HG03460 (cell line): ENCODE measurements at regions not wholly inside any gene's neighbourhood (a gene's known extent, or its start where the extent isn't known, plus 50 kb on each side); places are given as distances from the start of the nearest gene placed in this dataset.
"Not testable (repeated sequence)": the region's sequence is repeated elsewhere in the genome, so short reads cannot be mapped to it uniquely, and the experiment has no call there.

Source experiments
- ATAC-seq: cut with Tn5 transposase; IDR thresholded peaks from one replicate; pipeline ENCODE4 v1.9.1; 2021; ENCODE audit not compliant: unreplicated experiment

DNA sequence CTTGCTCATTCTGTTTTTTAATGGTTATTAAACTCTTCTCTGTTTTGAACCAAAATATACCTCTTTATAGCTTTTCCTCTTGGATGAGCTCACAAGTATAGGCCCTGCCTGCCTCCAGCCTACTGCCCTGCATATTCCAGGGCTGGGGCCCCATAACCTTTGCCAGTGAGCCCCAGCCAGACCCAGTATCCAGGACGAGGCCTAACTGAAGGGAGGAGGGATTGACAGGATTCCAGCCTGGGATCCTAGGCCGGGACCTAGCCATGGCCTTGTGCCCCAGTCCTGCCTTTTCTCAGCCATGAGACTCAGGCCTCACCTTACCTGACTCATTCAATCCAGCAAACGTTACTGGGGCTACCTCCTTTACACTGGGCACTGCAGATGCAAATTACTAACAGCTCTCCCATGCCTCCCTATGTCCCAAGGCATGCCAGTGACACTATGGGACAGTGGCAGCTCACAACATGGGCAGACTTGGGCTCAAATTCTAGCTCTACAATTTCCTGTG, 159.2 kb downstream of the DDX1 start:
- ATAC-seq, result no peak

DNA sequence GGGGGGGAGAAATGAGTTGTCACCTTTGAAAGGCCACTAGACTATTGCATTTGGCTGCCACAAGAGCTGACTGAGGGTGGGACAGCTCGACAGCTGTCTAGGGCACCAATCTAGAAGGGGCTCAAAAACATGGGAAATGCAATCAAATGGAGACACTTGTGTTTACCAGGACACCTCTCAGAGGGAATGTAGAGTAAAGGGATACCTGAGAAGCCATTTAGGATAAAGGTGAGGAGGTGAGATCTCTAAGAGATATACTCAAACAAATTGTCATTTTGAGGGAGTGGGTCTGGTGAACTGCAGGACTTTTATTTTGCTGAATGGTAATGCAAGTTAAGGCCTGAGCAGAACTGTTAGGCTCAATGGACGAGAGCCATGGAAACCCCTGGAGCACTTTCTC, 159.8 kb downstream of the DDX1 start:
- no peak for ATAC-seq

DNA sequence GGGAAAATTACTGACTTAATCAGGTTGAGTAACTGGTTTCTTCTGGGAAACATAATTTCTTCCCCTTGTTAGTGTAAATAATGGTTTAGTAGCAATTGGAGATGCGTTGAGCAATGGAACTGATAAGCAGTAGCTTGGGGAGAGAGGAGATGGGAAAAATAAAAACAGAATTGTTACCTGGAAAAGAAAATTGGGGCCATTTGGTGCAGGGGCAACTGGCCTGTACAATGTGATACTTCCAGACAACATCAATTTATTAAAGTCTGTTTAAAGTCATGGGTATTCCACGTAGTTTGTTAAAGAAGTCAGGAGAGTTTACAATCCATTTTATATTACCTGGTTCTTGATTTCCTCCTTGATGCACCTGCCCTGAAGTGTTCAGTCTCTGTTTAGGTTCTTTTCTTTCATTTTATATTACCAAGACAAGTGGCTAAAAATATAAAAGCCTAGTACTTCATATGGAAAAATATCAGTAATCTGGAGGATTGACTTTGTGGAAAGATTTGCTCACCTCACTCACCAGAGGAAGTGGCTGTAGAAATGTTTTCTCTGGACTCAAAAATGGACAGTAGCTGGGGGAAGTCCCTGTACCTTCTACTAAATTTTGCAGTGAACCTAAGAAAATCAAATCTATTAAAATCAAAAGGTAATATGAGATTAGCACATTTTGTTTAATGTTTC, 161.0 kb downstream of the DDX1 start:
- no peak for ATAC-seq

DNA sequence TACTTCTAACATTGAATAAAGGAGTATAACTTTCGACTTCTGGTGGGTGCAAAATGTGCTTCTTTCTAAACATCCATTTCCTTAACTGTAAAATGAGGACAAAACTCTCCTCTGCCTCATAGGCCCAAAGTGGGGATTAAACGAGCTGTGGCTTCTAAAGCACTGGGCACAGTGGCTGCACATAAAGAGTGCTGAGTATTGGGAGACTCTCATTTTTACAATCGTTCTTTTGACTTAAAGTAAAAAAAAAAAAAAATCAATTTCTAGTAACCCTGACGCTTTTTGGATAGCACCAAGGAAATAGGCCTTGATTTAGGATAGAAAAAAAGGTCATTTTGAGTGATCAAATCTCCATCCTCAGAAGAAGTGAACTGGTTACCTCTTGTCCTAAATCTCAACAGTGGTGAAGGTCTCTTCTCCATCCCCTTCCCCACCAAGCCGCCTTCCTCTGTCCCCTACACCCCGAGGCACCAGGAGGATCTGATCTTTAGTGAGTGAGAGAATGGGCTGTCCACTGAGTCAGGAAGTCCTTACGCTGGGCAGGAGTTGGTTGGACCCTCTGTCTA, 161.6 kb downstream of the DDX1 start:
- no peak for ATAC-seq

DNA sequence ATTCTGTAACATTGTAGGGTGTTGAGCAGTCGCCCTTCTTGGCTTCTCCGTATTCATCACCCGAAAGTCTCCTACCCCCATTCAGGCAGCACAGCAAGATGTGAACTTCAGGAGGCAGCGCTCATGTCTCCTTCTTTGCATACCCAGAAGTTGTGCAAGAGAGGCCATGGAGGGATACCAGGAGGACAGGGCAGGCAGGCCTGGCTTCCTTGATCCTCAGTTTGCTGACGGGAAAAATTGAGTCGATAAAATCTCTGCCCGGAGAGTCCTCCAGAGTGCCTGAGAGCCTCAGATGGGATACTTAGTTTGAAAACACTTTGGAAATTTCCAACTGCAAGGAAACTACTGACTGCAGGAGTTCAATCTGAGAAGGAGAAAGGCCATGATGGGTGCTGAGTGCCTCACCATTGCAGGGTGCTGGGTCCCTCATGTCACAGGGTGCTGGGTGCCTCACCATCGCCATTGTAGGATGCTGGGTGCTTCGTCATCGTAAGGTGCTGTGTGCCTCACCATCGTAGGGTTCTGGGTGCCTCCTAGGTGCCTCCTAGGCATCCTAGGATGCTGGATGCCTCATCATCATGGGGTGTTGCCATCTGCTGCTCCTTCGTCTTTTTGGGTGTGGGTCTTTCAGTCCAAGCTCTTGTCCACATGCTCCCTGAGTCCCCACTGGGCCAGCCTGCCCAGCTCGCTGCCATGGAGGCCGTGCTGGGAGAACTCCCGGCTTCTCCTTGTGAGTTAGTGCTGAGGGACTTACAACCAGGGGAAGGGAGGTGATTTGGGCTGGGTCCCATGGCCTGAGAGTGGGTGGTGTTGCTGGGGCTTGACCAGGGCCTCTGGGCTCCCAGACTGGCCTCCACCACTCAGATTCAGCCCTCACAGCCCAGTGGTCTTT, 162.4 kb downstream of the DDX1 start:
- ATAC-seq, result no peak

DNA sequence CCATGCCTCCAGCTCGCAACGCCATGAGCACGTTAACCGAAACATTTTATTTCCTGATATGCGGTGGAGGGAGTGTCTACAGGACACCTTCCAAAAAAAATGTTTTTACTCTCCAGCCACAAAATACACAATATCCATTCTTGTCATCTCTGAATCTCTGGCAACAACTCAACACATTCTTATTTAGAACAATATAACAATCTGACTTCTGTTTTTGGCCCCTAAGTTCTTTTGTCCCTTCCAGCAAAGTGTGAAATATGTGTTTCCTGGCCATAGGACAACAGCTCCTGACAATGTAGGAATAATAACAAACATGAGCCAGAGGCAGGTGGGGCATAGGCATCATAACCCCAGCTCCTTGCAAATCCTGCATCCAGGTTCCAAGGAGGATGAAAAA, 163.0 kb downstream of the DDX1 start:
- no peak for ATAC-seq

DNA sequence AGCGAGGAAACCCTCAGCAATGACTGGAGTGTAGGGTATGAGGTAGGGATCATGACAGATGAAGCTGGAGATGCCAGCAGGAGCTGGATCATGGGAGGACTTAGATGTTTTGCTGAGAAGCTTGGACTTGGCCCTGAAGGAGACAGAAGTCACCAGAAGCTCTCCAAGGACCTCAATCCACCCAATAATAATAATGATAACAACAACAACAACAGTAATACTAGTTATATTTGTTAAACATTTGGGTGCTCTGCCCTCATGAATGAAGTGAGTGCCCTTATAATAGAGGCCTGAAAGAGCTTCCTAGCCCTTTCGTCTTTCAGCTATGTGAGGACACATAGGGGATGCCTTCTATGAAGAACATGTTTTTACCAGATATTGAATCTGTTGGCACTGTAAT, 163.9 kb downstream of the DDX1 start:
- ATAC-seq, result no peak

DNA sequence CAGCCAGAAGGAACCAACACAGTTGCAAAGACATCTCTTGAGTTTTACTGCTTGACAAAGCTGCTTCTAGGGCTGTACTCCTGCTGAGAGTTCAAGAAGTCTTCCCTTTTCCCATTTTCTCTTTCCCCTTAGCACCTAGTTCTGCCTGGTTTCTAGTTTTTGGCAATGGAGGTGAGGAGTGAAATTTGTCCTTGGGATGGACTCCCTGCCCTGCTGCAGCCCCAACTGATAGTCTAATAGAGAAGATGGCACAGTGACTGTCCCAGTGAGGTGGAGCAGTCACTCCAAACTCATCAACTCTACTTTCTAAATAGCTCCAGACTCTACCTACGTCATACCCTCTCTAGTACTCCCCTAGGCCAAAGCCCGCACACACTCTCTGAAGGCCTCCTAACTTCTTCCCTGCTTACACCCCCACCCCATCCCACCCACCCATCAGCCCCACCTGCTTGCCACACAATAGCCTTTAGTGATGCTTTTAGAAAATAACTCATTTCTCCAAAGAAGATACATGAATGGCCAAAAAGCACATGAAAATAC, 164.4 kb downstream of the DDX1 start:
- ATAC-seq, result no peak

DNA sequence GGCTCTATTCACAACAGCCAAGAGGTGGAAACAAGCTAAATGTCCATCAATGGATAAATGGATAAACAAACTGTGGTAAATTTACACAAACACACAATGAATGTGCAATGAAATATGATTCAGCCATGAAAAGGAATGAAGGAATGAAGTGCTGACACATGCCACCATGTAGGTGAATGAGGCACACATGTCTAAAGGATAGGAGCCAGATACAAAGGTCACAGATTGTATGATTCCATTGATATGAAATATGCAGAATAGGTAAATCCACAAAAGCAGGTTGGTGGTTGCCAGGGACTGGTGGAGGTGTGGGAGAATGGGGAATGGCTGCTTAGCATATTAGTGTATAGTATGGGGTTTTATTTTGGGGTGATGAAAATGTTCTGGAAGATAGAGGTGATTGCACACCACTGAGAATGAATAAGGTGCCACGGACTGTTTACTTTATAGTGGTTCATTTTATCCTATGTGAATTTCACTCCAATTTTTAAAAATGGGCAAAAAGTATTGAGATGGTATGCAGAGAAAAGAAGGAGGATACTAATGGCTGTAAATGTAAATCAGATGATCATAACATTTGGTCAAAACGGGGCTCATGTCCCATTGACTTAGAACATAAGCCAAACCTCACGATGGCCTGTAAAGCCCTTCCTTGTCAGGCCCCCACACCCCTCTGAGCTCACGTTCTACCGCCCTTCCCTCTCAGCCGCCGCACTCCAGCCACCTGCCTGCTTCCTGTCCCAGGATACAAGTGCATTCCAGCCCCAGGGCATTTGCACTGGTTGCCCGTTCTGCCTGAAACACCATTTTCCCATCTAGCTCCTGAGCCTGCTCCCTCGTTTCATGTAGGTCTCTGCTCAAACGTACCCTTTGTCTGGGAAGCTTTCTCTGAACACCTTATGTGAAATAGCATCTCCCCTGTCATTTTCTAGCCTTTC, 165.5 kb downstream of the DDX1 start:
- ATAC-seq, result no peak

DNA sequence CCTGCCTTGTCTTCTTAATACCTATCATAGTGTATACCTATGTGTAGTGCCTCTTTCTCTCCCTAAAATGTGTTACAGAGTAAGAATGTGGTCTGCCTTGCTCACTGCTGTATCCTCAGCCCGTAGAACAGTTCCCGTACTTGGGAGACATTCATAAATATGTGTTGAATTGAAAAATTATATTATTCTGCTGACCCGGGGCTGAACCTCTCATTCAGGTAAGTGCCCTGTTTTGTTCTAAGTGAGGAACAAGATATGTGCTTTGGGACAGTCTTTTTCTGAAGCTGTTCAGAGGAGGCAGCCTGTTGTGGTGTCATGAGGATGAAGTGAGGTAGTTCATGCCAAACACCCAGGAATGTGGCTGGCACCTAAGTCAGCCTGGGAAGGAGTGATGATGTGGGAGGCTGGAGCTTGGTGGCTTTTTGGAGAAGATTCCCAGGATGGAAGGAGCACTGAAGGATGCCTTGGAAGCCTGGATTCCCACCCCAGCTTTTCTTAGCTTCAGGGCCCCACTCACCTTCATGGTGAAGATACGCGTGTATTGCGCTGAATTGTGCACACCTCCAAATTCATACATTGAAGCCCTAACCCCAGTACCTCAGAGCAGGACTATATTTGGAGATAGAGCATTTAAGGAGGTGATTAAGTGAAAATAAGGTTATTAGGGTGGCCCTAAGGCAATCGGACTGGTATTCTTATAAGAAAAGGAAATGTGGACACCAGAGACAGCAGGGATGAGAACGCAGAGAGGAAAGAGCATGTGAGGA, 166.3 kb downstream of the DDX1 start:
- no peak for ATAC-seq

DNA sequence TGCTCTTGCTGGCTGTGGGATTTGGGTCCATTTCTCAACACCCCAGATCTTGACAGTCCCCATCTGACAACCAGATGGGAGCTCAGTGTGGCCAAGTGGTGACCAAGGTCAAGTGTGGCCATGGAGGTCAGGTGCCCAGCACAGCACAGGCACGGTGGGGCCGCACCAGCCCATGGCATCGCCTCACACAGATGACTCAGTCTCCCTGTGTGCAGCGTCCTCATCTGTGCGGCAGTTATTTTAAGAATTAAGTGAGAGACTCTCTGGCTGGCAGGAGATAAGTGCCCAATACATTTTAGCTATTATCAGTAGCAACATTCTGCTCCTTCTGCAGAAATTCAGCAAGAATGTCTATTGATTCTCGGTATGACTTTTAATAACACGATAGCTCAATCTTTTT, 167.2 kb downstream of the DDX1 start:
- ATAC-seq, result no peak

DNA sequence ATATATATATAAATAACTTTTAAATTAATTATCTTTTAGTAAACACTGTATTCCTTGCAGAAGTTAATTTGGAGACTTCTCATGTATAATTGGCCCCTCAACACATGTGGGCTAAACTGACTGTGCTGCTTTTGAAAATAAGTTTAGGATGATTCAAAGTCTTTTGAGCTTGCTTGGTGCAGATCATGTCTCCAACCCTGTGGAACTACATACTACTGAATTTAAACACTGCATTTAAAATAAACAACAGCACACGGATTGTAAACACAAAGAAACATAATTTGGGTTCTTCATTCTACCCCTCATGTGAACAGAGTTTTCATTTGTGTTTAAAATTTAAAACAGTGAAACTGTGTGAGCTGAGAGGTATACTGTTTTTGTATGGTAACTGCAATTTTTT, 167.7 kb downstream of the DDX1 start:
- ATAC-seq, result no peak

DNA sequence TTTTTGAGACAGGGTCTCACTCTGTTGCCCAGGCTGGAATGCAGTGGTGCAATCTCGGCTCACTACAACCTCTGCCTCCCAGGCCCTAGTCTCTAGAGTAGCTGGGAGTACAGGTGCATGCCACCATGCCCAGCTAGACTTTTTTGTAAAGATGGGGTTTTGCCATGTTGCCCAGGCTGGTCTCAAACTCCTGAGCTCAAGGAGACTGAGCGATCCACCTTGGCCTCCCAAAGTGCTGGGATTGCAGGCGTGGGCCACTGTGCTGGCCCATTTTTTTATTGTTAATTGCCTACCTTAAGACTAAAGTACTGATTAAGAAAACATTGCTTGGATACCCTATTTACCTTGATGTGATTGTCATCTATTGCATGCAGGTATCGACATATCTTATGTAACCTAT, 168.1 kb downstream of the DDX1 start:
- not testable (repeated sequence) for ATAC-seq

DNA sequence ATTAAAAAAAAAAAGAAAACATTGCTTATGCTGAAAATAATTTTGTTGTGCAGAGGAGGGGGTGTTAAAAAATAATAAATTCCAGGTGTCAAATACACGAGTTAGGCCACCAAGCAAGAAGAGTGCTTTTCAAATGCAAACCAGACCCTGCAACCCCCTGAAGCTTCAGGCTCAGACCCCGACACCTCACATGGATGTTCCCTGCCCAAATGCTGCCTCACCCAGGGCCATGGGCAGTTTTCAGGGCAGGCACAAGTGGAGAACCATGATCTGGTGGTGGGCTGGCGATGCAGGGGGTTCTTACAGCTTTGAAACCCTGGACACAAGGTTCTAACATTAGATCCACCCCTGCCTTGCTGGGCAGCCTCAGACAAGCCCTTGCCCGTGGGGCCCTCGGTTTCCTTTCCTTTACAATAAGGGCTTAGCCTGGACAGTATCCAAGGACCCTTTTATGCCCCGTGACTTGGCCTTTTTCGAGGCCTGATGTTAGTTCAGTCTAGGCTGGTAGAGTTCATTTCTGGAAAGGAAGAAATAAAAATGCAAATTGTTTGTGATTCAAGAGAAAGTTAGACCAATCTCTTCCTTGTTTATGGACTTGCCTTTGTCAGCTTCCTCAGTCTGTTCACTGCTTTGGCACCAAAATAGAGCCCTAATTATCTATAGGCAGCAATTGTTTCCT, 168.7 kb downstream of the DDX1 start:
- no peak for ATAC-seq

DNA sequence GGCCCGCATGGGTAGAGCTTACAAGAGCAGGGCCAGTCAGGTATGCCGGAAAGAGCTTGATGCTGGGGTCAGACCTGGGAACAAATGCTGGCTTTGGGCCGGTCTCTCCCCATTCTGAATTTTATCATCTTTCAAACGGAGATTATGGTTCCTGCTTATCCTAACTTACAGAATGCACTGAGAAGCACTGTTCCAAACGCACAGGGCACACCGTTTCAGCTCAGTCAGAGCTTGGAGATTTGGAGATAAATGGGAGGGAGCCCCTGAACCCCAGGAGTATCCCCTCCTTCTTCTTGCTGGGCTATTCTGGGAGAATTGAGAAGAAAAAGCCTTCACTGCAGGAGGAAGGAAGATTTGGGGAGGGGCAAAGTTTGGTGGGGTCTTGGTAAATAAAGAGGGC, 169.4 kb downstream of the DDX1 start:
- no peak for ATAC-seq

DNA sequence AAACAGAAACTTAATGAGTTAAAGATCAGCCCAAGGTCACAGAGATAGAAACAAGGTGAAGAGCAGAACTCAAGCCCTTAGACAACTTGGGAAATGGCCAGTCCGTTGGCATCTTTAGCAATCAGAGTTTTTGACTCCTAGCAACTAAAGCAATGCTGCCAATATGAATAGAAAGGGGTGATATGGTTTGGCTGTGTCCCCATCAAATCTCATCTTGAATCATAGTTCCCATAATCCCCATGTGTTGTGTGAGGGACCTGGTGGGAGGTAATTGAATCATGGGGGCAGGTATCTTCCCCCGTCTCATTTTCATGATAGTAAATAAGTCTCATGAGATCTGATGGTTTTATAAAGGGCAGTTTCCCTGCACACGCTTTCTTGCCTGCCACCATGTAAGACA, 170.2 kb downstream of the DDX1 start:
- ATAC-seq, result no peak

DNA sequence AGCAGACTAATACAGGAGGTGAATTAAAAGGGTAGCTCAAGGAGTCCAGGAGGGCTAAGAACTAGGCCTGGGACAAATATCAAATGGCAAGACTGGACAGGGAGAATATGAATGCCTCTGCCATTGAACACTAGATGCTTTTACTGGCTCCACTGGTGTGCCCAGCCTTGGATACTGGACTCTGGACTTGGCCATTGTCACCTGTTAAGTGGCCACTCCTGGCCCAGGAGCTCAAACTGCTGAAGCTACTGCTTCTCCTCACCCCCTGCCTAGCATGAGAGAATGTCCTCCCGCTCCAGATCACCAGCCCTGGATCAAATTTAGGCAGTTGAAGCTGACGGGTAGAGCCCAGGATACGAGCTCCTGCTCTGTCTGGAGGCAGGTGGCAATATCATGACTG, 170.8 kb downstream of the DDX1 start:
- no peak for ATAC-seq

DNA sequence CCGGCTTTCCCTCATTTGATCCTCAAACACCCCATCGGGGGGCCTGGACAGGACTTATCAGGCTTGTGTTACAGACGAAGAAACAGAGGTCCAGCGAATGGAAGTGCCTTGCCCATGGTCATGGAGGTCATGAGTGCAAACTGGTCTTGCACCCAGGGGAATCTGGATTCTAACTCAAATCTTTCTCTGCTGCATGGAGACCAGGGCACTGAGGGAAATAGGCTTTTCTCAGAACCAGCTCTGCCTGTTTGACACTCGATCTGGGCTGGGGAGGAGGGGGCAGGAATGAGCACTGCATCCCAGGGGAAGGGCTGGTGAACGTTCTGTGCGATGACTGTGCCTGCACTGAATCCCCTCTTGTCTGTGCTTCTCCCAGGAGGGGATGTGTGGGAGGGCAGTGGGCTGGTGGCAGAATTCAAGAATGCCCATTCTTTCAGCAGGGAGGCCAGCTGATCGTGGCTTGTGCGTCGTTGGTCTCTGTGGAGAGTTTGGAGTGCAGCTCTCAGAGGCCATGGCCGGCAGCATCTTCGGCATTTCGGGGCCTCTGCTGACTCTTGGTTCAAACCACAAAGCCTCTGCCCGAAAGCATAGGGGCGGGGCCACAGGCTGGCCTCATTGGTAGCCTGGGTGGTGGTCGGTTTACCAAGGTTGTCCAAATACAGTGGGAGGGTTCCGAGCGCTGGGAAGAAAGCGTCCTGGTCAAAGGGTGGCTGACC, 171.6 kb downstream of the DDX1 start:
- ATAC-seq, result no peak
